Loucy (cell line): ENCODE measurements at regions not wholly inside any gene's neighbourhood (a gene's known extent, or its start where the extent isn't known, plus 50 kb on each side); places are given as distances from the start of the nearest gene placed in this dataset.

Experiments used
- H2AFZ ChIP-seq: fragments of 200-600 bp; sonication (generic); 2 replicates; pipeline ENCODE4 v1.6.0; 2016; ENCODE audit warnings: antibody characterized with exemption, mild to moderate bottlenecking, low read length, moderate library complexity
- H3F3A ChIP-seq: fragments of 200-600 bp; 2 replicates; pipeline ENCODE4 v1.6.0; 2016; ENCODE audit warnings: antibody characterized with exemption, low read depth, mild to moderate bottlenecking
- H3K27me3 ChIP-seq: fragments of 200-600 bp; sonication (generic); 2 replicates; pipeline ENCODE4 v1.6.1; 2014; ENCODE audit warnings: low read length, mild to moderate bottlenecking; ENCODE audit not compliant: insufficient read depth, poor library complexity, severe bottlenecking
- H3K36me3 ChIP-seq: fragments of 200-600 bp; sonication (generic); 2 replicates; pipeline ENCODE4 v1.6.1; 2016; ENCODE audit warnings: low read length; ENCODE audit not compliant: insufficient read depth
- H3K4me1 ChIP-seq: fragments of 200-600 bp; sonication (generic); 2 replicates; pipeline ENCODE4 v1.5.1; 2014; ENCODE audit warnings: low read length, mild to moderate bottlenecking; ENCODE audit not compliant: insufficient read depth, poor library complexity, severe bottlenecking
- H3K4me2 ChIP-seq: fragments of 200-600 bp; sonication (generic); 2 replicates; pipeline ENCODE4 v1.6.0; 2014; ENCODE audit warnings: antibody characterized with exemption, low read length, low read depth, mild to moderate bottlenecking; ENCODE audit not compliant: poor library complexity, severe bottlenecking
- H3K4me3 ChIP-seq: fragments of 200-600 bp; sonication (generic); 2 replicates; pipeline ENCODE4 v1.5.1; 2014; ENCODE audit warnings: low read length, mild to moderate bottlenecking, mixed read lengths; ENCODE audit not compliant: poor library complexity, severe bottlenecking
- H3K79me2 ChIP-seq: fragments of 200-600 bp; sonication (generic); 2 replicates; pipeline ENCODE4 v1.6.1; 2014; ENCODE audit warnings: low read length; ENCODE audit not compliant: insufficient read depth
- H3K9ac ChIP-seq: fragments of 200-600 bp; sonication (generic); 2 replicates; pipeline ENCODE4 v1.6.0; 2014; ENCODE audit warnings: mild to moderate bottlenecking, low read depth, low read length, moderate library complexity; ENCODE audit not compliant: poor library complexity, severe bottlenecking
- H3K9me2 ChIP-seq: fragments of 200-600 bp; sonication (generic); replicated peaks from 2 replicates; pipeline ENCODE4 v1.6.1; 2016; ENCODE audit warnings: low read depth, low read length, mixed read lengths
- H3K9me3 ChIP-seq: fragments of 200-600 bp; sonication (generic); 2 replicates; pipeline ENCODE4 v1.6.1; 2014; ENCODE audit warnings: mild to moderate bottlenecking, antibody characterized with exemption, low read length, low read depth; ENCODE audit not compliant: insufficient read depth
- H4K20me1 ChIP-seq: fragments of 200-600 bp; sonication (generic); 2 replicates; pipeline ENCODE4 v1.6.0; 2014; ENCODE audit warnings: antibody characterized with exemption, low read length, mild to moderate bottlenecking; ENCODE audit not compliant: insufficient read depth, poor library complexity, severe bottlenecking
- CTCF ChIP-seq: fragments of 200-600 bp; sonication (generic); conservative IDR thresholded peaks from 2 replicates; pipeline ENCODE4 v1.5.1; 2014; ENCODE audit warnings: mild to moderate bottlenecking, antibody characterized with exemption, low read length
- EZH2phosphoT487 ChIP-seq: fragments of 200-600 bp; IDR thresholded peaks from 2 replicates; pipeline ENCODE4 v1.6.1; 2018; ENCODE audit warnings: antibody characterized with exemption, mild to moderate bottlenecking, moderate library complexity, borderline replicate concordance

- Histone ChIP-seq H2AFZ (no peak overlapping the region), H3K9ac (no peak overlapping the region), H3F3A (no peaks in the 10 kb centered on the region), H3K9me2 (no peaks in the 10 kb centered on the region), H4K20me1 (no peaks in the 10 kb centered on the region), H3K4me2 (no peak overlapping the region), H3K4me3 (no peak overlapping the region), H3K27me3 (no peaks in the 10 kb centered on the region), H3K9me3 (0 out of 2 replicates have a peak, but pooled peaks cover 2% of the 10 kb centered on the region), H3K36me3 (no peaks in the 10 kb centered on the region), H3K79me2 (no peaks in the 10 kb centered on the region), H3K4me1 (no peaks in the 10 kb centered on the region)
- TF ChIP-seq CTCF (no peak), EZH2phosphoT487 (no peak)
Observed at GRCh38 chr1:172810480-172811175, 151.7 kb downstream of the FASLG start.

- H3K4me1 ChIP-seq = no peaks in the 10 kb centered on the region
- H3K4me3 ChIP-seq = no peak overlapping the region
- H3K27me3 ChIP-seq = no peaks in the 10 kb centered on the region
- no peak overlapping the region for H3K4me2 ChIP-seq
- H3K9ac ChIP-seq = no peak overlapping the region
- H3F3A ChIP-seq = no peaks in the 10 kb centered on the region
- H3K36me3 ChIP-seq = no peaks in the 10 kb centered on the region
- no peaks in the 10 kb centered on the region for H3K9me2 ChIP-seq
- H4K20me1 ChIP-seq = no peaks in the 10 kb centered on the region
- 0 out of 2 replicates have a peak overlapping the region, but pooled peaks have one; percentile 37 for H2AFZ ChIP-seq
- no peaks in the 10 kb centered on the region for H3K79me2 ChIP-seq
- H3K9me3 ChIP-seq = 0 out of 2 replicates have a peak, but pooled peaks cover 2% of the 10 kb centered on the region
- no peak for TF ChIP-seq CTCF
- TF ChIP-seq EZH2phosphoT487 = no peak
Observed at GRCh38 chr1:172811694-172812093, 152.8 kb downstream of the FASLG start.

- no peaks in the 10 kb centered on the region for H3K79me2 ChIP-seq
- TF ChIP-seq CTCF = no peak
- TF ChIP-seq EZH2phosphoT487 = no peak
- no peaks in the 10 kb centered on the region for H3K27me3 ChIP-seq
- no peaks in the 10 kb centered on the region for H3F3A ChIP-seq
- H2AFZ ChIP-seq = 0 out of 2 replicates have a peak overlapping the region, but pooled peaks have one; percentile 37
- no peaks in the 10 kb centered on the region for H3K9me2 ChIP-seq
- no peaks in the 10 kb centered on the region for H3K36me3 ChIP-seq
- H3K4me3 ChIP-seq = no peak overlapping the region
- 0 out of 2 replicates have a peak, but pooled peaks cover 2% of the 10 kb centered on the region for H3K9me3 ChIP-seq
- no peaks in the 10 kb centered on the region for H3K4me1 ChIP-seq
- no peak overlapping the region for H3K9ac ChIP-seq
- no peak overlapping the region for H3K4me2 ChIP-seq
- no peaks in the 10 kb centered on the region for H4K20me1 ChIP-seq
Observed at GRCh38 chr1:172812118-172812517, 153.2 kb downstream of the FASLG start.
